Stimulated activated CD8-positive, alpha-beta memory T cell treated with anti-CD3 and anti-CD28 coated beads, Interleukin-4, amount 100 ng/mL, for 24 hours (primary cell): ENCODE measurements at regions not wholly inside any gene's neighbourhood (a gene's known extent, or its start where the extent isn't known, plus 50 kb on each side); places are given as distances from the start of the nearest gene placed in this dataset.

Experiments
- DNase-seq: peaks from one replicate; pipeline ENCODE4 v3.0.0-alpha.2; 2020; ENCODE audit warnings: low read depth

DNA sequence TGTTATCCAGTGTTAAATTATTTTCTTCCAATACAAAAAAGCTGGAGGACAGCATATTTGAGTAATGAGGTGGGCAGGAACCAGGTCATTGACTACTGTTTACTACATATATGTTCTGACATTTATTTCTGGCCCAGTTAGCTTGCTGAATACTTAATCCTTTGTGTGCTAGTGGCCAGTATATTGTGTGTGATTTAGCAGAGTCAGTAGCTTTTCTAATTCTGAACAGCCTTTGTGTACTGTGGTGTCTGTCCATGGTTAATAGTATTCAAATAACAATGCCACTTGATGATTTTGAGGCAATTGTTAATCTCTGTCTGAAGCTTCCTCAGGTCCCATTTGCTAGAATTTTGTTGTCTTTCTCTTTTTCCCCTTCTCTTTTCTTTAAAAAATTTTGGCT lies 286.5 kb upstream of the E2F7 start:
- DNase-seq: no peak

DNA sequence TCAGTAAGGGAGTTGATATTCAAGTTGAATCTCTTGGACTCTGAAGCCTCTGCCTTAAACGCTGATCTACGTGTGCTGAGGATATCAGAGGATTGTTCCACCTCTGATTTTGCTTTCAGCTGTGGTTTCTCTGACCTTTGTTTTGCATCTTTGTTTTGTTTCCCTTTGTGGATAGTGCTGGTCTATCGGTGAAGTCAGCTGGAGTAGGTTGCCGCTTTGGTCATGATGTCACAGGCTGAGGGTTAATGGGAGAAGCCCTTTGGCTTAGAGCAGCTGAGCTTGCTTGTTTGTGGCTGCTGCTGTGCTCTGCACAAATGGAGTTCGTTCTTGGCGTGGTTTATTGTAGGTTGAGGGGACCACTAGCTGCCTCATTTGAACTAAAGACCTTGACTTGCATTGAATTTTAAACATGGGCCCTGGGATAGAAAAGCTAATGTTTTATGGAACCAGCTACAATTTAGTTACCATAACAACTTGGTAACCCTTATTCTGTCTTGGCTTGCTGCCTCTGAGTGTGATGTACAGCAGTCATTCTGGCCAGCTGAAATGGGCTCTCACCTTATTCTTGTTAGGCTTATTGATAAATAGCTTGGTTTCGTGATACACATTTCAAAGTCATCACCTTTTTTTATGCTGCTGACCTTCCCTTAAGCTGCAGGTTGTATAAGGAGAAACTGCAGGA lies 284.5 kb upstream of the E2F7 start:
- DNase-seq: no peak

DNA sequence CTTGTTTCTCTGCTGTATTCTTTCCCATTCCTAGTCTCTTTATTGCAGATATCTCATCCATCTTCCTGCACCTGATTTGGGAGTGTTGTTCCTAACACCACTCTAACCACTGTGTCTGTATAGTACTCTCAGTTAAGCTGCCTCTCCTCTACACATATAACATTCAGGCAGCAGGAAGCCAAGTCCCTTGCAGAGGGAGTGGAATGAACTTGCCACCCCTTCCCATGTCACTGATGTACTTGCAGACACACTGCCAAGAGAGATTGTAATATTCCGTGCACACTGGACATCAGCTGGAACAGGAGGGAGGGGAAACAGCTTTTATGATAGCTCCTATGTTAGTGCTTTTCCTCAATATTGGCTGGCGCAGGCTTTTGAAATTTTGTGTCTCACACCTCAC lies 281.6 kb upstream of the E2F7 start:
- DNase-seq: no peak

DNA sequence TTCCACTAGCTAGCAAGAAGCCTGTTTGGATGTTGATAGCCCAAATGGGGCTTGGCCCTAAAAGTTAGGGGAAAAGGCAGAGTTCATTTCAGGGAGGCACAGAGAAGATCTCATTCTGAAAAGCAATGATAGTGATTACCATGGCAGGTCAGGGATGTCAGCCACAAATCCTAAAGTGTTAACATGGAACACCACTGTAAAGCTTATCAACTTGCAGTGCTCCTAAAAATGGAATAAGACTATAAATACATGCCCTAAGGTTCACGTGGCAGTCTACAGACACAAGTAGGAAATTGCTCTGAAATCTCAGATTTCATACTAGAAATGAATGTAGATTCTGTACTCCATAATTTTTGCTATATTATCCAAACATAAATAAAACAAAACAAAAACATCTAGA lies 280.0 kb upstream of the E2F7 start:
- DNase-seq: no peak

DNA sequence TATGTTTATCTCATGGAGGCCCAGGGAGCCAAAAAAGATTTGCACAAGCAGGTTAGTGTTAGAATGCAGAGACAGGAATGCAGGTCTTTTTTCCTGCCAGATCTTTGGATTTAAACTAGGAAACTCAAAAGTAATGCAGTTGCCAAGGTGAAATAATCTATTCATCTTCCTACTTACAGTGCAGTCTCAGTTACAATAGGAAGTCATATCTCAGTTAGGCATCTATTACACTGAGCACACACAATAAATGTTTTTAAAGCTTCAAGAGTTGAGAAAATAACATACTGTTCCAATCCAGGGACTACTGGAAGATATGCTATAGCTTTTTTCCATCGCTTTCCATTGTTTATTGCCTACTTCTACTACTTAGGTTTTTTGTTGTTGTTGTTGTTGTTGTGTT lies 279.3 kb upstream of the E2F7 start:
- no peak for DNase-seq

DNA sequence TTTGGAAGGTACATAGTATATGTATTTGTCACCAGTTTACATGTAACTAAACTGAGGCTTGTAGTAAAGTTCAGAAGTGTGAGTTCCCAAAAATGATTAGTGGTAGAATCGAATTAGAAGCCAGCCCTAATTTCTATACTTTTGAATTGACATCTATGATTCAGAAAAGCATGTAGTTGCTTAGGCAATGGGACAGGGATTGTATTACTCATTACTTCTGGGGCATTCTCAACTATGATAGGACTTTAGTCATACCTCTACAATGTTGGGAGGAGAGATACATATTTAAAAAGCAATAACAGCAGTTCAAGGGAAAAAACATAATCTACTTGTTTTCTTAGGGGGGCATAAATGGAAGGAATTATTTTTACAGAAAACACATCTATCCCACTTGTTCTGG lies 277.9 kb upstream of the E2F7 start:
- no peak for DNase-seq

DNA sequence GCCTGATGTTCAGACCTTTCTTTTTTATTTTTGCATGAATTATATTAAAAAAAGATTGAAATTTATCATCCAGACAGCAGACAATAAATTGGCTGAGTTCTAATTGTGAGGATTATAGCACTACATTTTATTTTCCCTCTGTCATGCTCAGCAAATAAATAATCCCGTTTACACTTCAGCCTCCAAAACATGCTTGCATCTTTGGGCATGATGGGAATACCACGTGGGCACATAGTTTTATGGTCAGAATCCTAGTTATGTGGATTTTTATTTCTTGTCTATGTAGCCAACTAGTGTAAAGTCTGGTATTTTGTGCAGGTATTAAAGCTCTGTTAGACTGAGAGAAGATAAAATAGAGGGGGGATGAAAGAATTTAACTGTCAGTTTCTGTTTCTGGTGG lies 276.9 kb upstream of the E2F7 start:
- DNase-seq: no peak

DNA sequence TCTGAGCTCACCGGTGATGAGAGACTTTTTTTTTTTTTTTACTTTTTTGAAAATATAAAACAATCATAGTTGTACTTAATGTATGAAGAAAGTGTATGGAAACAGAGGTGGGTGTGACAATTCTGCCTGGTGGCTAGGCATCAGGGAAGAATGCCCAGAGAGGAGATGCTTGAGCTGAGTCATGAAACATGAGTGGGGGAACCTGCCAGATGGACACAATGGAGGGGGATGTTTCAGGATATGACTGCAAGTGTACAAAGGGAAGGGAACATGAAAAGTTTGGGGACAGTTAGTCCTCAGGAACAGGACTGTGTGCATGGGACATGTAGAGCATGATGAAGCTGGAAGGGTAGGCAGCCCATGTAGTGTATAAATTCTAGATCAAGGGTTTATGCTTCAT lies 274.2 kb upstream of the E2F7 start:
- DNase-seq: no peak

DNA sequence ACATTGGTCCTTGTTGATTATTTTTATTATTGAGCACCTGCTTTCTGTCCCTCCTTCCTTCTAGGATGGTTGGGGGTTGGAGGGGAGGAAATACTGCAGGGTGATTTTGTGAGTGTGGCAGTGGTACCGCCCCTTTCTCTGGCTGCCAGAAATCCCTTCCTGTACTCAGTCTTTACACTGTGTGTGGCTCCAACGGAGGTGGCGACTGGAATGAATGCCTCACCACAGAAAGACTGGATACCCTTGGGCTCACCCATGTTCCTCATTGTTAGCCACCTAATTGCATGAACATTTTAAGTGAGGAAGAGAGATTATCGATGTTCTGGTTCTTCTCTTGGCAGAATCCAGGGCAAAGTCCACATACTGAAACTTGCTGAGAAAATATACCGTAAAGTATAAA lies 272.0 kb upstream of the E2F7 start:
- DNase-seq: no peak

DNA sequence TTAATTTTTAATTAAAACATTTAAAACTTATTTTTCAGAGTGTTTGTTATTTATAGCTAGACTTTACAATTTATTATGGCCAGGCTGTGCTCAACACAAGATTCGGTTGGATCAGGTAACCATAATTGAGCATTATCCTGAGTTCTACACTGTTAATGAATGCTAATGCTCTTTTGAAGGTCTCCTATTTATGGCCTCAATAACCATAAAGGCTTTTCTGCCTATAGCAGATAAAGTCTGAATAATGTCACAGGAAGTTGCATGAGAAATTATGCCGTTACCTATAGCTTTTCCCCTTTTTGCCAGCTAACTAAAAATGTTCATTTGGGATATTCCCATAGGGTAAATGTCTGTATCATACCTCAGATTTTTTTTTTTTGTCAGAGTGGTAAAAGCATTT lies 269.4 kb upstream of the E2F7 start:
- no peak for DNase-seq

DNA sequence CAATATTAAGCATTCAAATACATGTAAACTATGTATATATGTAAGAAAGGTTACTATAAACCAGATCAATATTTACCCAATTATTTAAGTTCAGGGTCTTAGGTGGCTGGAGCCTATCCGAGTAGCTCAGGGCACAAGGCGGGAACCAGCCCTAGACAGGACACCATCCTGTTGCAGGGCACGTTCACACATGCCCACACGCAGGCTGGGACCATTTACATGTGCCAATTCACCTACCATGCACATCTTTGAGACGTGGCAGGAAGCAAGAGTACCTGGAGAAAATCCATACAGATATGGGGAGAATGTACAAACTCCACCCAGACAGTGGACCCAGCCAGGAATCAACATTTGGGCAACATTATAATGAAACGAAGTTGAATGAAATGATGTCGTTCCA lies 263.0 kb upstream of the E2F7 start:
- DNase-seq: no peak

DNA sequence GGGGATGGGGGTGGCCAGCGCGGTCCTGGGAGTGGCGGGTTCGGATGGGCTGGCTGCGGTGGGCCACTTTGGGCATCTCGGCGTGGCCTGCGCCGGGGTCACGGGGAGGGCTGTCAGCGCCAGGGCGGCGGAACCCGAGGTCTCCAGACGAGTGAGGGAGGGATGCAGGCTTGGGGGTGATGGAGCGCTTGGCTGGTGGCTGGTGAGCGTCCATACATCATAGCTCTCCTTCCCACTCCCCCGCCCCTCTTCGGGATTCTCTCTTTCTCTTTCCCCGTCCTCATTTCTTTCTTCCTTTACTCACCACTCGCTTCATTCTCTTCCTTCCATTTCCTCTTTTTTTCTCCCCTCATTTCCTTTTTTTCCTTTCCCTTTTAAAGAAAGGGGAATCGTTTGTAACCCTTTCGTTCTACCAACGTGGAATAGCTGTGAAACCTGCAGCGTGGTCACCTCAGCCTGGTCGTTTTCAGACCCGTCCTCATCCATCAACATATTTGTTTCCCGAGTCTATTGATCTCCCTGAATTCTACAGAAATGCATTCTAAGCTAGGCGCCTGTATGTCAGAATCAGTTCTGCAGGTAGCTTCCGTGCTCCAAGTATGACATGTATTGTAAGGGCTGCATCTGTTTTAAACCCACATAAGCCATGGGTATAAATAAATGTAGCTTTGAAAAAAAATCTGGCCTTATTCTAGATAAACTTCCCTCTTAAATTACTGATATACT lies 260.3 kb upstream of the E2F7 start:
- no peak for DNase-seq

DNA sequence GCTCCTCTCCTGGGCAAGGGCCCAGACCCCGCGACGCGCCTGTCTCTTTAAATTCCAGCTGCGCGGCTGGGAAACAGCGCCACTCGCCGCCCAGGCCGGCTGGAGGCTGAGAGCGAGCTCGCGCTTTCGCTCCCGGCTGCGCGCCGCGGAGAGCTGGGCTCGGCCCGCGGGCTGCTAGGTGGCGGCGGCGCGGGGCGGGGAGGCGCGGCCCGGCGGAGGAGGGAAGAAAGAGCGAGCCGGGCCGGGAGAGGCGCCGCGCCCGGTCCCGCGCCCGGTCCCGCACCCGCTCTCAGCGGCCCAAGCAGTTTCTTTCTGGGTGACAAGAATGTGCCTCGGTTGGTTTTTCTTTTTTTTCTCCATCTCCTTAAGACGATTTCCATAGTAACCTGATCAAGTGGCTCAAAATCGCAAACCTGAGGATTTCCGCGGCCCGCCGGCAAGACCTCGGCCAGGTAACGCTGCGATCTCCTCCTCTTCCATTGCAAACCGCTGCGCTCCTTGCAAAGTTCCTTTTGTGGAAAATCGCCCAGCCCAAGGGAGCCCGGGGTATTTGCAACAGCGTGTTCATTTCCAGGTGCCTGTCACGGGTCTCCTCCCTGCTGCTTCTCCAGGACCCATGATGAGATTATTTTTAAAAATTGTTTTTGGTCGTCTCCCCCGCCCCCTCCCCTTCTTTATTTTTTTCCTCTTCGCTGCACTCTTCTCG lies 259.5 kb upstream of the E2F7 start:
- peak; percentile 2 for DNase-seq

DNA sequence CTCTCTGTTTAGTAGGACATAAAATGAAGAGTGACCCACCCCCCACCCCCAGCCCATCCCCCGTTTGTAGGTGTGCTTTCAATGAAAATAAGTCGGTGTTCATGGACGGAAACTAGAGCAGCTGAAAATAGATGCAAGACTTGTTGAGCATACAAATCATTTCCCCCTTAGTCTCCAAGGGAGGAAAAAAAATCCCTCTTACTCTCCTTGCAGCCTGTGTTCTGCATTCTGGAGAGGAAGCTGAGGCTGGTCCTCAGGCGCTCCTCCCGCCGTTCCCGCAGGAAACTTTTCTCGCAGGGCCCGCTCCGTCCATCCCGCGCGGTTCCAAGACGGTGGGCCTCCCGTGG lies 259.0 kb upstream of the E2F7 start:
- no peak for DNase-seq

DNA sequence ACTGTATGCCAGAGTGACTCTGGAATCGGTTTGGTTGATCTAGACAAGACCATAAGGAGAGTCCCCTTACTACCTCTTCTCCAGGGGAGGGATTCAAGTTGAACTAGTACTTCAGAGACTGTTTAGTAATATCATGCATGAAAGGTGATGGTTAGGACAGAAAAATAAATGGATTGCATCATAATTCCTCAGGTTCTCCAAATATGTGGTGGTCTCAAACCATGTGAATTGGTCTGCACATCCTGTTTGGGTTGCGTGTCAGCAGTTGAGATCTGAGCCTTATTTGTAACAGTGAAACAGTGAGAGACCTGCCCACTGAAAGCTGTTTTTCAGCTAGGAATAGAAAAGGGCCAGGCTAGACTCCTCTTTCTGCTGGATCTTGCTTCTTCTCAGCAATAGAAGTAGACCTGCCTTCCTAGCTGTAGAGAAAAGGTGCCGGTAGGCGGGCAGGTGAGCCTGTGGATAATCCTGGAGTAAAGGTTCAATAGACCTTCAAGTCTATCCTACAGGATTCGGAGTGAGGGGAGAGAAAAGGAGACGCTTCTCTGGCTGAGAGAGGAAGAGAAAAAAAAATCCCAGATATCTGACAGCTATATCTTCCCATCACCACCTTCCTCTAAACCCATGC lies 258.5 kb upstream of the E2F7 start:
- DNase-seq: no peak

DNA sequence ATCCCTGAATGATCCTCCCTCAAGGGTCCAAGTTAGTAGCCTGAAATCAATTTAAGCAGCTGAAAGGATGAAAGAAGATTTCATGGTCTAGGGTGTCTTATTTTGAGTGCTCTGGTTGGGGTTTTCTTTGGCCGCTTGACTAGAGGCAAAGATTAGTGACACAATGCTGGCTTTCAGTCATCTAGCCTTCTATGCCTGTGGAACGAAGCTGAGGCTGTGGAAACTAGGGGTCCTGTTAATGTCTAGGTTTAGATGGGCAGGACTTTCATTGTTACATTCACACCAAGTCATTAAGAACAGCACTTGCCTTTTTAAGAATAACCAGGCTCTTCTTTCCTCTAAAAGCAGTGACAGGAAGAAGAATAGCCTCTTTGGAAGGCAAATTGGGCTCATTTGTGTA lies 253.8 kb upstream of the E2F7 start:
- DNase-seq: no peak

DNA sequence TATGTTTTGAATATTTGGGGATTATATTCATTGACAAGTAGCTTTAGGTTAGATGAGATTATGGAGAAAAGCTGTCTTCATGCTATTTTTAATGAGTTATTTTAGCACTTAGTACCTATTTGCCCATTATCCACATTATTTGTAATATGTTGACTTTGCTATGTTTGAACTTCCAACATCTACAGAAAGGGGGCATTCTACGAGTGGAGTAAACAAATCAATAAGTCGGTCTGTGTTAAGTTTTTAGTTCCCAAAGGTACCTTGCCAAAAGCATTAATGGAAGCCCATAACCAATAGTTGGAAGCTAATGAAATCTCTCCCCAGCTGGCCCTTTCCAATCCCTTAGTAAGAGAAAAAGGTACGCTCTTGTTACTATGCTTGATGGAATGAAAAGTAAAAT lies 250.0 kb upstream of the E2F7 start:
- DNase-seq: no peak

DNA sequence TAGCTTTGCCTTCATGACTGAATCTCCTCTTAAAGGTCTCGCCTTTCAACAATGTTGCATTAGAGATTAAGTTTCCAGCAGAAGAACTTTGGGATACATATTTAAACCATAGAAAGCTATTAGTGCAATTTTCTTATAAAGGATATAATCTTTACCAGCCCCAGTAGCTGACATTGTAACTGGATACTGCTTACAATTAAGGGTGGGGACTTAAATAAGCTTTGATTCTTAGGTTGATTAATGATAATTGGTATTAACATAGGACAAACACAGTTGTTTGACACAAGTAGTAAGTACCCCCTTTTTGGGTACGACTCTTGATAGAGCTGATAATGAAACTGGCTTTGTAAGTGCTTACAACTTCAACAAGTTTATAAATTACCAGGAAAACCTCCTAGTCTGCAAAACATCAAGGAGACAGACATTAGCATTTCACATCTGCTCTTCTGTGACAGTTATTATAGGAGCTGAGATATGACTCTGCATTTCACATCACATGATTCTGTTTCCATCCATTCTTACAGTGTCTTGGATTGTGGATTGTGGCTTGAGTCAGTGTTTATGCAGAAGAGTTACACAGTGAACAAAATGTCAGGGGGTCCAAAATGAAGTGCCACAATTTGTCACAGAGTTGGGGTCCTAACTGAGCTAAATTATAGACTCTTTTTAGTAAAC lies 249.1 kb upstream of the E2F7 start:
- DNase-seq: no peak

DNA sequence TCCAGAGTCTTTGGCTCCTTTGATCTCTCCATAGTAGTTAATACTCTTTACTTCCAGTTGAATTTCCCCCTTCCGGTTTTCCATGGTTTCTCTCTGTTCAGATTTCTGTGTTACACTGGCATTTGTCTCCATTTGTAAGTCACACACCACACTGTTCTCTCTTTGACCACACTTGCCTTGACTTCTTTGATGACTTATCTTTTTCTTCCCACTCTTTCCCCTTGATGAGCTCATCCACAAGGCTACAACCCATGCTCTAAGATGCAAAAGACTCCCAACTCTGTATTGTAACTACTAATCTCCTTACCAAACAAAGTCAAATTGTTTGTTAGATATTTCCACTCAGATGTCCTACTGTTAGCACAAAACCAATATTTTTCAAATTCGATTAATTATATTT lies 242.7 kb upstream of the E2F7 start:
- DNase-seq: no peak

DNA sequence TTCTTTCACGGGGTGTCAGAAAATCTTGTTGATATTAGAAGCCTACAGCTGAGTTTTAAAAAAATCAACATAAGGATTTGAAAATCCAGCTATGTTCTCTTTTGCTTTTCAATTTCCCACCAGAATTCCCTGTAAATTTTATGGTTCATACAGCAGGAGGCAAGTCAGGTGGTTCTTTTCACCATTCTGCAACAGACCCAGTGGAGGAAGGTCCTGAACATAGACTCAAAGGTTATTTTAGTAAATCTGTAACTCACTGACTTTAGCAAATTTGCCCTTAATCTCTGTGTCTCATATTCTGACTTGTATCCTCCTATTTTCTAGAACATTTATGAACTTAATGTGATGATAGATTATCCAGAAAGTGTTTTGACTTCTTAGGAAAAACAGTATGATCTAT lies 235.4 kb upstream of the E2F7 start:
- no peak for DNase-seq

DNA sequence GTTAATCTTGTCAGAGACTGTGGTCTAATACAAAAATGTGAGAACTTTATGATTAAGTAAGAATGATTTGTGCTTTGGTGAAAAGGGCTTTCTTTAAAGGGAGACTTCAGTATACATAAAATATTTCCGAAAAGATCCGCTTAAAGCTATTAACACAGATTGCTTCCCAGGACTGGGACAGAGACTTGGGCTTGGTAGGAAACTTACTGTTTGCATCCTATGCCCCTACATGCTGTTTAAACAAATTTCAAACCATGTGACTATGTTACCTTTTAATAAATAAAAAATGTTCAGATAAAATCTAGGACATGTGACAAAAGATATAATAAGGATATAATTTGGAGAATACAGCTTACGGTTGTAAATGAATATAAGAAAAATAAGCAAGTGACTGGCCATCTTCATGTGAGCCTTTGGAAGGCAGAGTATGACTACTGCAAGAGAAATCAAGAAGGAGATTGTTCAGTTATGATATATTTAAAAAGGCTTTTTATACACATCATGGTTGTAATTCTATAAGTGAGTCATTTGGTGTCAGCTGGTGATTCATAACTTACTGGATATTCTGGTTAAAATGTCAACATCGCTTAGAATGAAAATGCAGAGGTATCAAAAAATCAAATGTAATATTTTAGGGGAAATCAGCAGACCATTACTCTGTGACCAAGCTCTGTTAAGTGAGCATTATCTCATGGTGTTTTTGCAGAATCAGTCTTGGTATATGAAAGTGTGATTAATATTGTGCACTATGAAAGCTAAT lies 234.7 kb upstream of the E2F7 start:
- DNase-seq: no peak

DNA sequence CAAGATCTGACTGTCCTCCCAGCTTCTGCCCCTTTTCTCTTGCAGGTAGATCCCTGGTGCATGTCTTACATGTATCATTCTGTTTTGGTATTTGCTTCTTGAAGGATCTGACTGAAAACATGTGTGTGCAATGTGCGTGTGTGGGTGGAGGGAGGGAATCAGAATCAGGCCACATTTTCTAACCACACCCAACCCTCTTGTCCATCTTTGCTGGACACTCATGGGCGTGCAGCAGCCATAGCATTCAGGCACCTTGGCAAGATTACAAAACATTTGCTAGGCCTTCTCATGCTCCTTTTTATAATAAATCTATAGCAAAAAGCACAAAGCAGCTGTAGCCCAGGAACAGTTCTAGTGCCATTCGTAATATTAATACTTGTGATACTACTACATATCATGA lies 233.6 kb upstream of the E2F7 start:
- no peak for DNase-seq
